ENCODE measurements at regions not wholly inside any gene's neighbourhood (a gene's known extent, or its start where the extent isn't known, plus 50 kb on each side); places are given as distances from the start of the nearest gene placed in this dataset.

DNA sequence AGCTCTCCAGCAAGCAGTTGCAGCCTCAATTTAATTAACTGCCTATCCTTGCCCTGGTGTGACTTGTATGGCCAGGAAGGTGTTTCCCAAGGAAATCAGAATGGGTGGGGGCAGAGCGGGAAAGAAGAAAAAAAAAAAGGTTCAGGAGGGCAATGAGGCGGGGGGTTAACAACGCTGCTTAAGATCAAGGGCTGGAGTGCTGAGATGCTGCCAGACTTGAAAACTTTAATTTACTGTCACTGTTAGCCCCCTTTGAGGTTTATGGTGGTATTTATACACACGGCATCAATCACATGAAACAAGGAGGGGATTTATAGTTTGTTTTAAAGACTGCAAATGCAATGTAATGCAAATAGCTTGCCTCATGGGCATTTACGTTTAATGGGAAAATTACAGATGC lies 319.4 kb upstream of the NR2F2 start:
- TF ChIP-seq POLR2A (IDR thresholded peaks at IDR 0.05) (no peak), CTCF (IDR thresholded peaks at IDR 0.05) (no peak)
